Stimulated activated CD4-positive, alpha-beta T cell treated with anti-CD3 and anti-CD28 coated beads, Interleukin-15, amount 100 ng/mL, for 1 hour (primary cell): ENCODE measurements at regions not wholly inside any gene's neighbourhood (a gene's known extent, or its start where the extent isn't known, plus 50 kb on each side); places are given as distances from the start of the nearest gene placed in this dataset.

ENCODE experiments used
- DNase-seq, 2 donors: peaks; one replicate each; pipeline ENCODE4 v3.0.0-alpha.2; 2020; ENCODE audit warnings: low read depth in 1 of 2, low spot score in 1 of 2

DNA sequence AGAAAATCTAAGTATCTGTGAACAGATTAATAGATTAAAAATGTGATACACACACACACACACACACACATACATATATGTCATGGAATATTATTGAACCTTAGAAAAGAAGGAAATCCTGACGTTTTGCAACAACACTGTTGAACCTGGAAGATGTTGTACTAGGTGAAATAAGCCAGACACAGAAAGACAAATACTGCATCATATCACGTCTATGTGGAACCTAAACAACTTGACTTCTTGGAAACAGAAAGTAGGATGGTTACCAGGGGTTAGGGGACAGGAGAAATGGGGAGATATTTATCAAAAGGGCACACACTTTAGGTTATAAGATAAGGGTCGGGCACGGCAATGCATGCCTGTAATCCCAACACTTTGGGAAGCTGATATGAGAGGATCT is 698.4 kb upstream of the ID2 start:
- no peak for DNase-seq

DNA sequence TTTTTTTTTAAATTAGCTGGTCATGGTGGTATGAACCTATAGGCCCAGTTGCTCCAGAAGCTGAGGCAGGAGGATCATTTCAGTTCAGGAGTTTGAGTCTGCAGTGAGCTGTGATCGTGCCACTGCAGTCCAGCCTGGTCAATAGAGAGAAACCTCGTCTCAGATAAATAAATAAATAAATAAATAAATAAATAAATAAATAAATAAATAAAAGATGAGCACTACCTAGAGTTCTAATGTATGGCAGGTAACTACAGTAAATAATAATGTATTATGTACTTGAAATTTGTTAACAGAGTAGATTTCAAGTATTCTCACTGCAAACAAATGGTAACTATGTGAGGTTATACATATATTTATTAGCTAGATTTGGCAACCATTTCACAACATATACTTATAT is 697.9 kb upstream of the ID2 start:
- no peak for DNase-seq

DNA sequence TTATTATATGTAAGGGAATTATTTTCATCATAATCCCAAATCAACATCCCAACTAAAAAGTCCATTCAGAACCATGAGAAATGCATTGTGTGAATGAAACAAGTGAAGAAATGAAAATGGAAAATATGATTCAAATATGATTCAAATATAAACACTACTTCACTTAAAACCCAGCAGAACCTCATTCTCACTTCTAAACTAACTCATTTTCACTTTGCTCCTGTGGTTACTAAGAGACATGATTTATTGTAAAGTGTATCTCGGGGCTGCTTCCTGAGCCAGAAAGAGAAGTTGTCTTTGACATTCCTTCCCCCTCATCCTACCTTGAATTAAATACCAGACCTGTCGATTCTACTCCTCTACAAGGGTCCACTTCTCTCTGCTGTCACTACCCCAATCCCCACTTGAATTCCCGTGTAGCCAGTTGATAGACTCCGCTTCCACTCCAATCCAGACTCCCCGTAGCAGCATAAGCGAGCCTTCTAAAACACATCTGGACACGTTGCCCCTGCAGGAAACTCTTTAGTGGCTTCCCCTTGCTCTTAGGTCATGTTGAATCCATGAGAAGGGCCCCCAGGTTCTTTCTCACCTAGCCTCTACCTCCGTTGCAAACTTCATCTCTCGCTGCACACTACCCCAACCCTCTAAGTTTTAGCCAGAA is 697.0 kb upstream of the ID2 start:
- DNase-seq: no peak

DNA sequence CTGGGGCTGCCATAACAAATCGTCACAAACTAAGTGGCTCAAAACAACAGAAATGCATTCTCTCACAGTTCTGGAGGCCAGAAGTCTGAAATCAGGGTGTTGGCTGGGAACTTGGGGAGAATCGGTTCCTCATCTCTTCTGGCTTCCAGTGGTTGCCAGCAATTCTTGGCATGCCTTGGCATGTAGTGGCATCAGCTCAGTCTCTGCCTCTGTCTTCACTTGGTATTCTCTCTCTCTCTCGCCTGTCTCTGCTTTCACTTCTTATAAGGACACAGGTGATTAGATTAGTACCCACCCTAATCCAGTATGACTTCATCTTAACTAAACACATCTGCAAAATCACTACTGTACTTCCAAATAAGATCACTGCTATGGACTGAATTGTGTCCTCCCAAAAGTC is 695.4 kb upstream of the ID2 start:
- DNase-seq: no peak

DNA sequence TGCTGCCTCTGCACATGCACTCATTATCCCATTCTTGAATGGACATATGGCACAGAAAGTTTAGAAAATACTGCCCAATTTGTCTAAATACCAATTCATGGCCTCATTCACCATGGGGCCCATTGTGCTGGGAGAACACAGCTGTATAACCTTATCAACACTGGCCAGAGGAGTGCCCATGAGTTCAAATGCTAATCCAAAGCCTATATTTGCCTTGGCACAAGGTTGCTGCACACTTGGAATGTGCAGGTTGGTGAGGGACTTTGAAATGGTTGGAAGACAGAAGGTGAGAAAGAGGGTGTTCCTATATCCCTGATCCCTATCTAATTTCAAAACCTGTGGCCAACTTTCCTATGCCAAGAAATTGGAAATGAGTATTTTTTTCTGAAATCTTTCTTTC is 693.9 kb upstream of the ID2 start:
- no peak for DNase-seq

DNA sequence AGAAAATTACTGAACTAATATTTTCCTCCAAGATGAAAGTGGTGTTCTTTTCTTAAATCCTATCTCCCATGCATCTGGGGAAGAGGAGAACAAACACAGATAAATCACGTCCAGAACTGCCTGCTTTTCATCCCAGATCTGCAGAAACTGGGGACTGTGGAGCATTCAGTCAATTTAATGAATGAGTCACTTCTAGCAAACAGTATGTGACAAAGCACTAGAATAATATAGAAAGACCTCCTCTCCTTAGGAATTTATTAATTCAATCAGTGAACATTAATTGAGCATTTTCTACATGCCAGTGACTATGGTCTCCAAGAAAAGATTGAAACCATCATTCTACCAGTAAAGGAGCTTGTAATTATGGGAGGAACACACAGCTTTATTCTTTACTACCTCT is 693.4 kb upstream of the ID2 start:
- DNase-seq: no peak

DNA sequence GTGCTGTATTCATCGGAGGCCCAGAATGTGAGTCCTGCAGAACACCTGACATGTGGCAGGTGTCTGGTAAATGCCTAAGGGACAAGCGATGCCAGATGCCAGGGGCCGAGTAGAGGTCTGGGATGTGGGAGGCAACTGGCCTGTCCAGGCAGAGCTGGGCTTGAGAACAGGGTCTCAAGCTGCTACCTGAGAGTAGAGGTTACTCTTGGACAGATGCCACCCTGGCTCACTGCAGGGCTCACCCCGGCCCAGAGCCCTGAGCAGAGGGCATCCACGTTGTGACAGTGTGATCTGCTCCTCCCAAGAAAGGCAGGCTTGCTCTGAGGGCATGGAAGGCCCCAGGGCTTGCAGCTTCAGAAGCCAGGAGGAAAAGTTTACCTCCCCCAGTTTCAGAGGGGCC is 692.0 kb upstream of the ID2 start:
- DNase-seq: no peak

DNA sequence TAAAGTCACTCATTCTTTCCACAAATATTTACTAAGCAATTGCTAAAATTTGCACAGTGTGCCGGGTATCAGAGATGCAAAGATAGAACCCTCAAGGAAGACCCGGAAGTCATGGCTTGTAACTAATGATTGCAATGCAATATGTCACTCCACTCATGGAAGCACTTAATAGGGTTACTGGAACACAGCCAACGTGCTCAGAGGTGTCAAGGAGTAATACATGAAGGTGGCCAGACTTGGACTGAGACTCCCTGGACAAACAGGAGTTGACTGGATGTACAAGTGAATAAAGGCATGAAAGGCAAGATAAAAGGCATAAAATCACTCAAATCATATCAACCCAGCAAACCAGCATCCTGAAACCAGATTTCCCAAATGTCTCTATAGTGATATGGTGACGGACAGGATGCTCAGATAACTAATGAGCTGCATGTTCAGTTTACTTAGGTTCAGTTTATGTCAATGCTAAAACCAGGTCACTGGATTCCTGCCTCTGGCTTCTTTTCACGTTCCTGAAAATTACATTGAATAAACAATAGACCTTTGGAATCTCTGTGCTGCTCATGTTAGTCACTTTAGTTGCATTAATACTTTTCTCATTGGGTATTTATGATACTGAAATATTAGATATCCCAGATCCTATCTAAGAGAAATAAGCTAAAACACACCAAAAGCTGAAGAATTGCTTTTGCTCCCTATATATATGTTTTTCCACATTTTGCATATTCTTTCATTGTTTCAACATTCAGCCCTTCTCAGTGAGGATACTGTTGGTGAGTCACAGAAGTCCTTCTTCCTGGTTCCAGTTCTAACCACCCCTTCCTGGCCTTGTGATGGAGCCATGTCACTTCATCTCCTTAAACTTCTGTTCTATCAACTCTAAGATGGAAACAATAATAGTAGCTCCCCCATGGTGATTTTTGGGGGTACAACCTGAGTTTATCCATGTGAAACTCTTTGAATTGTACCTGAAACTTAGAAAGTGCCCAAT is 688.9 kb upstream of the ID2 start:
- DNase-seq: no peak

DNA sequence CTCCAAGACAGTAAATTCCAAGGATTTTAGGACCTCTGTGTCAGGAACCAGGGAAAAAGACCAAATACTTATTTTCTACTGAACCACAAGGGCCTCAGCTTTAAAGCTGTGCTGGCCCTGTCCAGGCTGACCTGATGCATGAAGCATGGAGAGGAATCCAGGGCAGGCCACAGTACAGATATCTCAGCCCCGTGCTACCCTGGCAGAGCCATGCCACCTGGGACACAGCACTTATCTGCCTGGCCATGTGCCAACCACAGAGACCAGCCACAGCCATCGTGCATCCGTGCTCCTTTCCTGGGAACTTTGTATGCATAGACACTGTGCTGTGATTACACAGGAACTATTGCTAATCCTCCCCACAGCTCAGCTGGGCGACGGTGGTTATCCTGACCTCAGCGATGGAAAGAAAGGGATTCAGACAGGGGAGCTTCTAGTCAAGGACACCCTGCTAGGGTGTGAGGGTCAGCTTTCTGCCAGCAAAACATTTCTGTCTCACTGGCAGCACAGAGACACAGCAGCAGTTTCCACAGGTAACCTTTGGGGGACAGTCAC is 687.4 kb upstream of the ID2 start:
- DNase-seq: no peak

DNA sequence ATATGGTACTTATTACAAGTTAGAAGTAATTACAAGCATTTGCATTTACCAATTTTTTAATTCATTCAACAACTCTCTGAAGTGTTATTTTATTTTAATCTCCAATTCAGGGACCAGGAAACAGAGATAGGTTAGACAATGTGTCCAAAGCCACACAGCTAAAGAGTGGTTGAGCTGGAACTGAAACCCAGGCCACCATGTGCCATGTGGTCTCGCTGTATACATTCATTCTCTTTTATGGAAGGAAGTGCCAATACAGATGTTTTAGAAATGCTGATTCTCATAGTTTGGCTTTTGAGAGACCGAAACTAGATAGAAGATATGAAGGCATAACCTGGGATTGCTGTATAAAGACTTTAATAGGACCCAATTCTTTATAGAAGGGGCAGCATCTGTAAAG is 684.6 kb upstream of the ID2 start:
- DNase-seq: no peak

DNA sequence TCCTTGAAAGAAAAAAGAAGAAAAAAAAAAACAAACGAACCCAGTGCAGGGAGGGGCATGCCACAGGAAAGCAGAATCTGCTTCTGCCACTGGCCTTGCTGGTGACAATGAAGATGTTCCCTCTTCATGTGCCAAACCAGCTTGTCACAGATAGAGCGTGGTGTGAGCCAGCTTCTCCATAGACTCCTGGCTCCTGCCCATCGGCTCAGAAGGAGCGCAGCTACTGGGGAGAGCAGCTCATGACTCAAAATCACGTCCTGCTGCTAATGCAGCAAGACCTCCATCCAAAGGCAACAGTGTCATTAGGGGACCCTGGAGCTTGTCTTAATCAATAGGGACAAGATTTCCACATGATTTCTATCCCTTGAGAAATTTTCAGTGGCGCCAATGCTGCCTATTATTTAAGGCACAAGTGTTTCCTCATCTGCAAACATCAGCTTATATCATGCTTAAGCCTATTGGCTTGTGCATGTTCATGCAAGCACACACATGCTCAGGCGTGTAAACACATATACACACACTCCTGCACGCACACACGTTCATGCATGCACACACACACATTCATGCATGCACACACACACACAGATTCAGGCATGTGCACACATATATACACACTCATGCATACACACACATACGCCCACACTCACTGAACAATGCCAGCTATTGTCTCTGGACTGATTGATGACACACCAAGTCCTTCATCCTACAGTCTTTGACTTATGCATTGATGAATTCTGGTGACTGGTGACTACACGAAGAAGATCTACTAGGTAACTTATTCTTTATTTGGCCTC is 682.0 kb upstream of the ID2 start:
- DNase-seq: no peak

DNA sequence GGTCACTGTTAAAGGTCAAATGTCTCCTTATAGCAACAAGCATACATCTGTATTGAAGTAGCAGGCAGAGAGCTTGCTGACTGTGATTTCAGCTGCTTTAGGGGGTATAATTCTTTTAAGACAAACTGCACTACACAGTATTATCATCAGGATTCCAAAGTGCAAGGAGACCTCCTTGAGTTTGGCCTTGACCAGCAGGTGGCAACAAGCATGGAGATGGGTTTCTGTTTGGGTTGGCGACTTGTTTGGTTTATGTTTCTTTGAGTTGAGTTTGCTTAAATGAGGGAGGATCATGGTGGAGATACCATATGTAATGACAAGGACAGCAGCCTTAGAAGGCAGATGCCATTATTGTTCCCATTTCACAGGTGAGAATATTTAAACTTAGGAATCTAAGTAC is 681.0 kb upstream of the ID2 start:
- DNase-seq: no peak

DNA sequence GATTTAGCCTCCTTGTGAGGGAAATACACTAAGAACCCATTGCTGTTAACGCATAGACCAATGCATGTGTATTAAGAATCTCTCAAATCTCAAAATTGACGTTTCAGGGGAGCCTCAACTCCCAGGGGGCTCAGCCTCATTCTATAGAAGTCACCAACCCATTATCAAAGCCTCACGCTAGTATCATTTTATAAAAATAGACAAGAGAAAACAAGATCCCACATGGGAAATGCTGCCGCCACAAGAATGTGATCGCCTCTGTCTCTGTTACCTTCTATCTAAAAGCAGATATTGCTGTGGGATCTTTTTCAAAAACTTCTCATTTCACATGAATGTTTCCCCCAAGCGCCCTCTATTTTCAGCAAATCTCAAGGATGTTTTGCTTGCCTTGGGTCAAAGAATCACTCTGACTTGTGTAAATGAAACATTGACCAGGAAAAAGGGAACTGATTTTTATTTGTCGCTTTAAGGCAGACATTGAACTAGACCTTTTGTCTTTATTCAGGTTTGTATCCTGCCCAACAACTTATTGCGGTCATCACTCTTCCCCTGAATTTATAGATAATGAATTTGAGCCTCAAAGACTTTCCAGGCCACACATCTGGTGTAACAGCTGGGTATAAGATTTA is 679.0 kb upstream of the ID2 start:
- DNase-seq: no peak

DNA sequence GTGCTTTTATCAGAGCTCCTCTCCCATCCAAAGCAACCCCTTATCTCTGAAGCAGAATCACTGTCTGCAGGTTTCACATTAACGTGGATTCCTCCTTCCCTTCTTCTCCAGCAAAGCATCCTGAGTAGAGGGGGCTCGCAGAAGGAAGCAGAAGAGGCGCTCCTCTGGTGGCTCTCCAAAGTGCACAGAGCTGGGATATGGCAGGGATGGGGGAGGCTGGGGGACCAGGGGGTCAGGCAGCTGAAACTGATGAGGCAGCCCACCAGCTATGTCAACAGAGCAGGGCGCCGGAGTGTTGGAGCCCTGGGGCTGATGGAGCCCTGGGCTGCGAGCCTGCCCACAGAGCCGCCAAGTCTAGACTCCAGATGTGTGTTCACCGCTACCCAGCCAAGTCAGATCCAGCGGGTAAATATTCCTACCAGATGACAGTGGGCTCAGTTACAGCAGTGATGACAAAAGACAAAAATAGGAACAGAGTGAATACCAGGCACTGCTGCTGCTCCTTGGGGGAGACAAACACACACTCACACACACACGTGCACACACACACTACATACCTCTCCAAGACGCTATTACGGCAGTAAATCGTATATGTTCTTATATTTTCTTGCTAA is 678.3 kb upstream of the ID2 start:
- no peak for DNase-seq

DNA sequence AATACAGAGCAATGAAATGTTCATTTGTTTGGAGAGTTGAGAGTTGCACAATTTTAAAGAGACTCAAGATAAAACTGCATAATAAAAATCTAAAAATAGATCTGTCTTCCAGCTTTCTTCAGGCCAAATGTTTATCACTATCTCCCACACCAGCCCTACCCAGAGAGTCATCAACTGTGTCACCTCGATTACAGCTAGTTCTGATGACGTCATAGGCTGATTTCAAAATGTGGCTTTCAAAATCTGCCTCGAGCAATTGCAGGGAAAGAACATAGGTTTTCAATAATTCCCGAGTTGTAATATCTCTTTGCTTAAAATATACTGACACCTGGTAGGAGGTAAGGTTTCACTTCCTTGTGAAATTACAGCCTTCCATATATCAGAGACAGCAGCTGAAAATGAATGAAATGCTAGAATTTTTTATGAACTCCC is 677.6 kb upstream of the ID2 start:
- DNase-seq: no peak

DNA sequence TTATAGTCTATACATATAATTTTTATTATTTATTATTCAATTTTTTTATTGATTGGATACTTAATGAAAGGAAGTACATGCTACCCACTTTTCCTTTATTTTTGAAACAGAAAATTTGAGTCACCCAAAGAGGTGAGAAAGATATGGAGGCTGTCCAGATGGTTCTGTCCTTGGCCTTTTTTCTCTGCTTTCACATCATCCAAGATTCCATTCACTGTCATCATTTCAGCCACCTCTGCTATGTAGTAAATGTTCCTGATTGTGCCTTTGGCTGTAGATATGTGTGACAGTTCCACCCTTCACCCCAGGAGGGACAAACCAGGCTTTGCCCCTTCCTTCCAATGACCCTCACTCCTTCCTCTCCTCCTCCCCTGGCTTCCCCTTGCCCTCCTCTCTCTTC is 675.7 kb upstream of the ID2 start:
- no peak for DNase-seq

DNA sequence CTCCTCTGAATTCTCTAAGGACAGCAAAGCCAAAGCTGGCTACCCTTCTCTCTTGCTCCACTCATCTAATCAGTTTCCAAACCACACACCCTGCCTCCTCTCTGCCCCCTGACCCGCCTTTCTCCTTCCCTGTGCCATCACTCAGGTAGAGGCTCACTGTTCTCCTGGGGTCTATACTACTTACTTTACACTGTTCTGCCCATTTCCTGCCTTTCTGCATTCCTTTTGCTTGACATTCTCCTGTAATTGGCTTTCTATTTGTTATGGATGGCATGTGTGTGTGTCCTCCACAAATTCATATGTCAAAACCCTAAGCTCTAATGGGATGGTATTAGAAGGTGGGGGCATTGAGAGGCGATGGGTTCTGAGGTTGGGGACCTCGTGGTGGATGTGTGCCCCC is 675.2 kb upstream of the ID2 start:
- no peak for DNase-seq

DNA sequence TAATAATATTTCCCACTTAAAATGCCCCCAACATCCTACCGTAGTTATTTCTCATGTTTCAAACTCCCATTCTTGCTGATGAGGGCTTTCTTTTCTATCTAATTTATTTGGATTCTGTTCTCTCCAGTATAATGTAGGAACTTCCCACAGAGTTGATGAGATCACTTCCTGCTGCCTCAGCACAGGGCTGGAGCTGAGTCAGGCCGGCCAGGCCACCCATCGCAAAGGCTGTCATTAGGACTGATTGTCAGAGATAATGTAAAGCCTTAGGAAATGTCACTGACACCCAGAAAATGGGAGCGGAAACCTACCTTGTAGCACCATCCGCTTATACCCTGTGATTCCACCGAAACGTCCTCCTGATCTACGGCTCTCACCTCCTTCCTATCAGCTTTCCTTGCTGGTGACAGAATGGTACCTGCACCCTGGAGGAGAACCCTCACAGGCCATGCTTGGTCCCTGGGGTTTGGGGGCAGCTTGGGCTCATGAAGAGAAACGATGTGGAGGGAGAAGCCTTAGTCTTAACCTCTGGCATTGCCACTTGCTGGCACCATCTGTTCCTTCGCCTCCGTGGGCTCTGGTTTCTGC is 672.8 kb upstream of the ID2 start:
- DNase-seq: no peak

DNA sequence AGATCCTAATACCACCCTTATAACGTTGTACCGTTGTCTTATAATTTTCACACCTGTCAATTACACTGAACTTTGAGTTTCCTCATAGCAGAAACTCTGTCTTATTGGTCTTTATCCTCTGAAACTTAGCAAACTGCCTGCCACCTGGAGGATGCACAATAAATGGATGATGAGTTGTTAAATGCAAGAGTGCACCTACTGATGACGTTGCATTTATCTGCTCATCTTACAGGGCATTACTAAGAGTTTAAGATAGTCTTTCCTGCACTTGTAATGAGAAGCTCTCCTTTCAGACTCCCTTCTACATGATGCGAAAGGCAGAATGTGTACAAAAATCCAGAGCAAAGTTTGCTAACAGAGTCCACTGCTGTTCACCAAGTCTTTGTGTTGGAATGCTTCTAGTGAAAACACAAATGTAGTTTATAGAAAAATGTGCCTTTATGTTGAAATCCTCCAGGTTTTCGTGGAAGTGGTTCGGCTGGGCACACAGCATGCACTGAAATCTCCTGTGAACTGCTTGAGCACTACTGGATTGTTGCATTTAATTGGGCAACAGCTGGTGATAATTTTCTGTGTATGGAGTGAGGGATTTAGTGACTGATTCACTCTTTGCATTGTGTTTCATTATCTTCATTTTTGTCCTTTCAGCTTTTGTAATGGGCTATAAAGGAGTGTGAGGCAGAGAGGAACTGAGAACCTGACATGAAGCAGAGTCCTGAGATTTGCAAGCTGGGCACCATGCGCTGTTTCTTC is 665.8 kb upstream of the ID2 start:
- DNase-seq: no peak

DNA sequence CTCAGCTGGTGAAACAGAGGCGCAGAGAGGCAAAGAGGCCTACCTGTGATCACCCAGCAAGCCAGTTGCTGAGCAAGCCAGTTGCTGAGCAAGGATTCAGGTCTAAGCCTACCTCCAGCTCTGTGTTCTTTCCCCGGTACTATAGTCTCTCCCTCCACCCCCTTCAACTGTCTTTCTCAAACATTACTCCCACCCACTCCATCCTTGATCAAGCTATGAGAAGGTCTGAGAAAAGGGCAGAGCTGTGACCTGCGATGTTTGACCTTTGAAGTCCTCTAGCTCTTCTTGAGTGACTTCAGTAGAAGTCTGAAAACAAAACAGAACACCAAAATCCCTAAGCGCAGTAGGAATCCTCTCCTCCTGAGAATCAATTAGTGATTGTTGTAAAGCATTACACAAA is 665.2 kb upstream of the ID2 start:
- no peak for DNase-seq
